IPS-18a (cell line): ENCODE measurements at regions not wholly inside any gene's neighbourhood (a gene's known extent, or its start where the extent isn't known, plus 50 kb on each side); places are given as distances from the start of the nearest gene placed in this dataset.

Experiments
- H3K27ac ChIP-seq: one replicate; pipeline ENCODE4 v1.5.1; 2013; ENCODE audit warnings: low read length
- H3K27me3 ChIP-seq: one replicate; pipeline ENCODE4 v1.6.1; 2013; ENCODE audit warnings: mild to moderate bottlenecking, low read length; ENCODE audit not compliant: control insufficient read depth, insufficient read depth
- H3K36me3 ChIP-seq: one replicate; pipeline ENCODE4 v1.6.1; 2013; ENCODE audit warnings: low read depth, low read length; ENCODE audit not compliant: control insufficient read depth
- H3K4me1 ChIP-seq: one replicate; pipeline ENCODE4 v1.6.1; 2013; ENCODE audit warnings: low read depth, low read length; ENCODE audit not compliant: control insufficient read depth
- H3K4me3 ChIP-seq: one replicate; pipeline ENCODE4 v1.5.1; 2013; ENCODE audit warnings: low read length
- H3K9ac ChIP-seq: one replicate; pipeline ENCODE4 v1.6.1; 2013; ENCODE audit warnings: mild to moderate bottlenecking, low read length, moderate library complexity
- H3K9me3 ChIP-seq: one replicate; pipeline ENCODE4 v1.6.1; 2013; ENCODE audit warnings: low read depth, low read length; ENCODE audit not compliant: control insufficient read depth

DNA sequence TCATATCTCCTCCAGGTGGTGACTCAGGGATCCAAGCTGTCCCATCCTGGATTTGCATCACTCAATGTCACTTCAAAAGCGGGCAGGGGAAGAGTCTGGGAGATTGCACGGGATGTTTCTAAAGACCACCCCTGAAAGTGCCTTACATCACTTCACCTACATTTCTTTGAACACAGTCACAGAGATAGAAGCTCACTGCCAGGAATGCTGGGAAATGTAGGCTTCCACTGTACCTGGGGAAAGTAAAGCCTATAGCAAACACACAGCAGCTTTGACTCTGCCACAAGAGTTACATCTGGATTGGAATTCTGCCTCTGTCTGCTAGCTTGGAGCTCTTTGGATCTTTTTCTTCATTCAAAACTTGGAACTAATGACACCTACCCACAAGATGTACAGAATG, 300.9 kb downstream of the WDR11 start:
- H3K27me3 ChIP-seq = no peaks in the 10 kb centered on the region
- H3K4me1 ChIP-seq = peaks cover 14% of the 10 kb centered on the region
- no peaks in the 10 kb centered on the region for H3K9me3 ChIP-seq
- no peak overlapping the region for H3K9ac ChIP-seq
- no peaks in the 10 kb centered on the region for H3K36me3 ChIP-seq
- H3K27ac ChIP-seq = no peak overlapping the region
- no peak overlapping the region for H3K4me3 ChIP-seq

DNA sequence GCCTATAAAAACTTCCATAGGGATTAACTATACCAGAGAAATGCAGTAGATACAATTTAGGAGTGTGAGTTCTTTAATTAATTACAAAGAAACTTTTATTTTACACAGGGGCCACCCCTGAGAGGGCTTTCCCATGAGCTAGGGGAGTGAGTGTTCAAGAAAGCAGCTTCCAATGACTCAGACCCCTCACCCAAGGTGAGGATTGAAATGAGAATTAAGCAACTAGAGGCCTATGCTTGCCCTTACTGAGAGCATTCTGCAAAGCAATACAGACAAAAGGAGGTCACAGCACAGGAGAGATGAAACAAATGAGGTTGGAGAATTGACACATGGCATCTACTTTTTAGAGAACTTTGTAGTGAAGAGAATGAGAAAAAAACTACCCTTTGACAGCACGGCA, 301.8 kb downstream of the WDR11 start:
- no peaks in the 10 kb centered on the region for H3K36me3 ChIP-seq
- no peak overlapping the region for H3K9ac ChIP-seq
- H3K27ac ChIP-seq = no peak overlapping the region
- no peaks in the 10 kb centered on the region for H3K27me3 ChIP-seq
- peaks cover 14% of the 10 kb centered on the region for H3K4me1 ChIP-seq
- H3K9me3 ChIP-seq = no peaks in the 10 kb centered on the region
- no peak overlapping the region for H3K4me3 ChIP-seq

DNA sequence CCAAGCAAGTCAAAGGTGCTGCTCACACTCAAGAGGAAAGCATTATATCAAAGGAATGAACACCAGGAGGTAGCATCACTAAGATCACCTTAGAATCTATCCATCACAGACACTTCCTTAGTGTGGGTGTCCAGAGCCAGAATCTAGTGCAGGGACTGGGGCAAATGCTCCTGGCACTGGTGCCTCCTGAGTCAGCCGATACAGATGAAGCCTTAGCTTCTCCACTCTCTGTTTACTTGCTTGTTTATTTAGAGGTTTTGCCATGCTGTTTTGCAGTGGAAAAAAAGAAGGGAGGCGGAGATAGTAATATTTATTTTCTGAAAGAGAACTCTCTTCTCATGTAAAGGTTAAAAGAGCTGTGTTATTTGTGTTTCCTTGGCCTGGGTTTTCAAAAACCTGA, 303.1 kb downstream of the WDR11 start:
- H3K4me1 ChIP-seq = peaks cover 14% of the 10 kb centered on the region
- no peaks in the 10 kb centered on the region for H3K9me3 ChIP-seq
- H3K36me3 ChIP-seq = no peaks in the 10 kb centered on the region
- no peak overlapping the region for H3K9ac ChIP-seq
- no peaks in the 10 kb centered on the region for H3K27me3 ChIP-seq
- H3K4me3 ChIP-seq = no peak overlapping the region
- no peak overlapping the region for H3K27ac ChIP-seq

DNA sequence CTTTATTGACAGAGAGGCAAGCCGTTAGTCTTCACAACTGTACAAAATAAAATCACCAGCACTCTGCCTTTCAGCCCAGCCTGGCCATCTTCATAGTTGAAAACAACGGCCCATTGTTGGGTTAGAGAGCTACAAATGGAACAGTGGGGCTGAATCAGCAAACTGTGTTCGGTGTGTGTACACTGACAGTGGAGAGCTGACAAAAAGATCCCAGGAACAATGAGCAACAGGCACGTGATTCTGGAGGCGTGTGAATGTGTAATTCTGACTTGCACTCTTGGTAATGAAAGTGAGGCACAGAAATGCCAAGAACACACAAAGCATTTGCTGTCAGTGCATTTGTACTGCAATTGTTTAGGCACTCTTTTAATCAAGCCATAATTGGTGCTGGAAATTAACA, 303.7 kb downstream of the WDR11 start:
- Histone ChIP-seq H3K4me1 (peaks cover 14% of the 10 kb centered on the region), H3K36me3 (no peaks in the 10 kb centered on the region), H3K27ac (no peak overlapping the region), H3K9ac (no peak overlapping the region), H3K9me3 (no peaks in the 10 kb centered on the region), H3K4me3 (no peak overlapping the region), H3K27me3 (no peaks in the 10 kb centered on the region)

DNA sequence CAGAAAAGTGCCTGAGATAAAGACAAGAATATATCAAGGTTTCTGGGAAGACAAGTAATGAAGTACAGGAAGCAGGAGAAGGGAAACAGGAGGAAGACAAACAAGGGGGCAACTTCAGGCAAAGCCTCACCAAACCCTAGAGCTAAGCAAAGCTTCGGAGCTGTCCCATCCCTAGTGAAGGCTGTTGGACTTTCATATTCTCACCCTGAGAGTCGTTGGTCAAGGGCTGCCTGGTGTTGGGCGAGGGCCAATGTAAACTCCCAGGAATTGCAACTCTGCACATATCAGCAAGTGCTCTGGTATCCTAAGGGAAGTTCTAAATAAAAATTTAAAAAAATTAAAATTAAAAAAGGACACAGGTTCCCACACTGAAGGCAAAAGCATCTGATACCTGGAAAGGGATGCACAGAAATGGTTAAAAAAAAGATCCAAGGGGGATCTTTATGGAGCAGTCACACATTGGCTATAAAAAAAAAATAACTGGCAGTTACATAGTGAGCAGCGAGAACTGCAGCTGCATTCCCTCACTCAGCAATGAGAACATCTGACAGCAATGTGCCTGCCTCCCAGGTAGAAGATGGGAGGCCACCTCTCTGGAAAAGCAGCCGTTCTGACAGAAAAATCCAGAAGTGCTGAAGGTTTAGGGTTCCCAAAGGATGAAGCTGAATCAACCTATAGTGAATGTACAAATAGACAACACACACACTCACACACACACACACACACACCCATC, 304.7 kb downstream of the WDR11 start:
- H3K4me1 ChIP-seq = peaks cover 14% of the 10 kb centered on the region
- H3K9ac ChIP-seq = no peak overlapping the region
- no peaks in the 10 kb centered on the region for H3K27me3 ChIP-seq
- no peak overlapping the region for H3K27ac ChIP-seq
- H3K36me3 ChIP-seq = no peaks in the 10 kb centered on the region
- no peaks in the 10 kb centered on the region for H3K9me3 ChIP-seq
- no peak overlapping the region for H3K4me3 ChIP-seq

DNA sequence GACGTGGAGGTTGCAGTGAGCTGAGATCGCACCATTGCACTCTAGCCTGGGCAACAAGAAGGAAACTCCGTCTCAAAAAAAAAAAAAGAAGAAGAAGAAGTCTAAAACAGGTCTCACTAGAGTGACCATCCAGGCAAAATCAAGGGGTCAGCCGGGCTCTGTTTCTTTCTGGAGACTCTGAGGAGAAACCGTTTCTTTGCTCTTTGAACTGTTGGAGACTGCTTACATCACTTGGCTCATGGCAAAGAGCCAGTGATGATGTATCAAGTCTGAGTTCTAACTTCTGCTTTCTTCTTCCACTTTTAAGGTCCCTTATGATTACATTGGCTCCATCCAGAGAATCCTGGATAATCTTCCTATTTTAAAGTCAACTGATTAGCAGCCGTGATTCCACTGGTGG, 306.8 kb downstream of the WDR11 start:
- H3K36me3 ChIP-seq = no peaks in the 10 kb centered on the region
- H3K27ac ChIP-seq = no peak overlapping the region

DNA sequence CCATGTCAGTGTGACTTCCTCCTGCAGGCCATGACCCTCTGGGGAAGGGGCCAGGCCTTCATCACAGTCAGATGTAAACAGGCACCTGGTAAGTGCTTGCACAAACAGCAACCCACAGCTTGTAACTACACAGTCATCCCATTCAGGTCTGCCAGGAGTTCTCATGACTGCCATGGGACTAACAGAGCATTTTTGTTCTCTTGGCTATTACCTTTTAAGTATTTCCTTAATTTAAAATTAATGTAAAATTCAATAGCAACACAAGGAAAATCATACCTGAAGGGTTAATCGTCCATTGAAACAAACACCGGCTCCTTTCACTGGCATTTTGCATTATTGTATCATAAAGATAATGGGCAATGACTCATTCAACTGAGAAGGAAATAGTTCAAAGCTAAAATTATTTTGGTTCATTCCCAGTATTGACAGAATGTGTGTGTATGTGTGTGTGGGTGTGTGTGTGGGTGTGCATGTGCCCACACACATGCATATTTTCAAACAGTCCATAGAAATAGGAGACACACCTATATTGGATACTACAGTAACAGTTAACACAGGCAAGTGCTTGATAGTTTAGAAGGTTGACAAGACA, 307.9 kb downstream of the WDR11 start:
- Histone ChIP-seq H3K9ac (no peak overlapping the region), H3K4me3 (no peak overlapping the region), H3K27me3 (no peaks in the 10 kb centered on the region), H3K4me1 (peaks cover 5% of the 10 kb centered on the region), H3K9me3 (no peaks in the 10 kb centered on the region), H3K36me3 (no peaks in the 10 kb centered on the region), H3K27ac (no peak overlapping the region)

More for the DNA sequence above, 306.8 kb downstream of the WDR11 start:
- Histone ChIP-seq H3K9ac (no peak overlapping the region), H3K9me3 (no peaks in the 10 kb centered on the region), H3K27me3 (no peaks in the 10 kb centered on the region), H3K4me1 (peaks cover 11% of the 10 kb centered on the region), H3K4me3 (no peak overlapping the region)

DNA sequence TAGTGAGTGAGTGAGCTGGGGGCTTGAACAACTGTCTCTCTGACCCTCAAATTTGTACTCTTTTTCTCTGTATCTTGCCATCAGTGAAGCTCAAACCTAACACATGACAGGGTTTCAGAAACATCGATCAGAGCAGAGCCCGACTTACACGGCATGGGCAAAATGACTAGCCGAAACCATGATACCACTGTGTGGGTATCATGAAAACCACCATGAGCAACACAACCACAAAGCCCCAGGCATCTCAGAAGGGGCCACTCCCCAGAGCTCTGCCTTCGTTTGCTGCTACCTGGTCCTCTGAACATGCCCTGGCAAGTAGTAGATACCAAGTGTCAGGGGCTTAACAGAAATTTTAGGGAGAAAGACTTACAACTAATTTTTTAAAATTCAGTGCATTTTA, 308.5 kb downstream of the WDR11 start:
- no peak overlapping the region for H3K9ac ChIP-seq
- H3K27me3 ChIP-seq = no peaks in the 10 kb centered on the region
- H3K36me3 ChIP-seq = no peaks in the 10 kb centered on the region

DNA sequence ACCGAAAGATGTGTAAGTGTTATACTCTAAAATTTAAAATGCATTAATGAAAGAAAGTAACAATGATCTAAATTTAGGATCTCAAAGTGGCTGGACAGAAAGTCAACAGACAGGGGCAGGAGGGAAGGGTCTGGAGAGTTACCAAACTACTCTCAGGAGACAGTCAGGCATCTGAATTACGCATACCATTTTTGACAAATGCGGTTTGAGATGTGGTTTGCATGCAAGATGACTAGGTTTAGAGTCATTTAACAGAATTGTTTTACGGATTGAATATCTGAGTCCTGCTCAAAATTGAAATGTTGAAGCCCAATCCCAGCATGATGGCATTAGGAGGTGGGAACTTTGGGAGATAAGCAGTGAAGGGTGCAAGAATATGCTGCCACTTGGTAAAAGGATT, 314.1 kb downstream of the WDR11 start:
- H3K27me3 ChIP-seq = no peaks in the 10 kb centered on the region

More for the DNA sequence above, 308.5 kb downstream of the WDR11 start:
- Histone ChIP-seq H3K4me1 (peaks cover 1% of the 10 kb centered on the region), H3K9me3 (no peaks in the 10 kb centered on the region), H3K4me3 (no peak overlapping the region), H3K27ac (no peak overlapping the region)

DNA sequence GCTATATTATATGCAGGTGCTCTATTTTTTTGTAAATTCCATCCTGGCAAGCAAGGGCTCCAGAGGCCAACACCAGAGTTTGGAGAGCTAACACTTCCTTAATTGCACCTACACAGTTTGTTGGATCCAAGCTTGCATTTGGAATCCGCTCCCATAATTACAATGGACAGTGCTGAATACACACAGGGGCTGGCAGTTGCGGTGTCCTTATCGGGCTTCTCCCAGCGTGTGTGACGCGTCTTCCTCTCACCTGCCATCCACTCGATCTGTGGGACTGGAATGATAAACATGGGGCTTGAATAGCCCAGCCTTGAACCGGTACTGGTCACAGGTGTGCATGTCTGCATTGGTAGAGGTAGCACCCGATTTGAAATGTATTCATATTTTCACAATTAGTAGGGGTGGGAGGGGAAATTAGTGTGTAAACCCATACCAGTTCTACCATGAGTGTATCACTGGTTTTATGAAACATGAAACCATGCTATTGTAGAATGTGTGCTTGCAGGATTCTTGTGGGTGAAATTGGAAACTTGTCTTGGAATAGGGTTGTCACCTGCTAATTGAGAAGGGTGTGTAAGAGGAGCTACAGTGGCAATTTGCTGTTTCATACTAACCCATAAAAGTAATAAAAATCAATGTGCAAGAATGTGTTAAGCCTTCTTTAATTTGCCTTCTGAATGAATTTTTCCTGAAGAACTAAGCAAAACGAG, 316.5 kb downstream of the WDR11 start:
- Histone ChIP-seq H3K4me1 (no peaks in the 10 kb centered on the region), H3K36me3 (no peaks in the 10 kb centered on the region), H3K9me3 (no peaks in the 10 kb centered on the region), H3K9ac (no peak overlapping the region), H3K4me3 (no peak overlapping the region), H3K27me3 (no peaks in the 10 kb centered on the region), H3K27ac (no peak overlapping the region)

More for the DNA sequence above, 314.1 kb downstream of the WDR11 start:
- no peaks in the 10 kb centered on the region for H3K36me3 ChIP-seq
- no peaks in the 10 kb centered on the region for H3K4me1 ChIP-seq
- no peak overlapping the region for H3K4me3 ChIP-seq
- H3K27ac ChIP-seq = no peak overlapping the region
- H3K9ac ChIP-seq = no peak overlapping the region
- H3K9me3 ChIP-seq = no peaks in the 10 kb centered on the region

DNA sequence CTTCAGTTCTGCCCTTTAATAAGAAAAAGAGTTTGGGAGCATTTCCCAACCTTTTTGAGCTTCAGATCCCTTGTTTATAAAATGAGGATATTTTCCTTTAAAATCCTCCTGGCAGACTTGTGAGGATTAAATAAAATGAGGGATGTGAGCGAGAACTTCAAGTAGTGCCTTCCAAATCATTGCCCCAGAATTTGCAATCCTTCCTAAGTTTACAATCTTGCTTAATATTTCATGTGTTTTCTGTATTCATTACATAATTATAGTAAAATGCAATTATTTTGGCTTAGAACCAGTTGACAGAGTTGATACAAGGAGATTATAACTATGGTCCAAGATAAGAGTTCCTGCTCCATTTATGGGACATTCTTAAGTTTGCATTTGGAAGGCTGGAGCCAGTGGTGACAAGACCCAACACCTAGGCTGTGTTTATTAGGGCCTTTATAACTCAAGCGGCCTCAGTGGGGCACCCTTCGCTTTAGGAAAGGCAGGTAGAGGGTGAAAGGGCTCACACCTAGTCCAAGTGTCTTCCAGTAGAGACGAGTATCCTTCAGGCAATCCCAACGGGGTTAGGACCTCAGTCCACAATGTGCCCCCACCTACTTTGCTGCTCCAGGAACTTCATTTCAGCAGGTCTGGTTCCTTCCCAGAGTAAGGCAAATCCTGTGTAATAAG, 317.5 kb downstream of the WDR11 start:
- no peaks in the 10 kb centered on the region for H3K36me3 ChIP-seq

More for the DNA sequence above, 317.5 kb downstream of the WDR11 start:
- H3K9ac ChIP-seq = no peak overlapping the region
- no peaks in the 10 kb centered on the region for H3K9me3 ChIP-seq
- H3K4me1 ChIP-seq = no peaks in the 10 kb centered on the region
- no peak overlapping the region for H3K4me3 ChIP-seq
- no peaks in the 10 kb centered on the region for H3K27me3 ChIP-seq
- no peak overlapping the region for H3K27ac ChIP-seq
